WTC11 (cell line): ENCODE measurements at regions not wholly inside any gene's neighbourhood (a gene's known extent, or its start where the extent isn't known, plus 50 kb on each side); places are given as distances from the start of the nearest gene placed in this dataset.

Experiments
- ATAC-seq: fragments of 200-7000 bp; cut with Tn5 transposase; 2 replicates; pipeline ENCODE4 v1.10.0; 2021; ENCODE audit warnings: mild to moderate bottlenecking, moderate library complexity
- CTCF ChIA-PET: fragments of 300-600 bp; sonication (Branson Sonifier 250); formaldehyde crosslinking; loops from one replicate; lab custom pipeline; 2021; ENCODE audit warnings: antibody characterized with exemption; lab: Charles Lee
- POLR2A ChIA-PET: fragments of 350-600 bp; sonication (Branson Sonifier 250); formaldehyde crosslinking; loops from one replicate; lab custom pipeline; 2021; ENCODE audit warnings: antibody characterized with exemption; lab: Charles Lee
- DNase-seq: peaks from one replicate; pipeline ENCODE4 v3.0.0; 2021; ENCODE audit warnings: low spot score
- H3K27ac Mint-ChIP-seq: 2 replicates; pipeline ENCODE4 v1.8.0; 2021; ENCODE audit warnings: mixed read lengths
- H3K27me3 Mint-ChIP-seq: 2 replicates; pipeline ENCODE4 v1.8.0; 2021; ENCODE audit warnings: low read depth, mild to moderate bottlenecking, moderate library complexity, mixed read lengths
- H3K36me3 Mint-ChIP-seq: 2 replicates; pipeline ENCODE4 v1.8.0; 2021; ENCODE audit warnings: mixed read lengths
- H3K4me1 Mint-ChIP-seq: 2 replicates; pipeline ENCODE4 v1.8.0; 2022; ENCODE audit warnings: mixed read lengths
- H3K4me3 Mint-ChIP-seq: 2 replicates; pipeline ENCODE4 v1.8.0; 2021; ENCODE audit warnings: mild to moderate bottlenecking, moderate library complexity, mixed read lengths
- H3K9me3 Mint-ChIP-seq: 2 replicates; pipeline ENCODE4 v1.8.0; 2021; ENCODE audit warnings: mixed read lengths
- E2F1 ChIP-seq: sonication (generic); formaldehyde crosslinking; IDR thresholded peaks from 2 replicates; pipeline ENCODE4 v1.8.0; 2022; ENCODE audit warnings: mild to moderate bottlenecking, missing genetic modification reagents
- EMX1 ChIP-seq: fragments of 250-450 bp; sonication (Bioruptor Pico); IDR thresholded peaks from 2 replicates; pipeline ENCODE4 v1.8.0; 2021; ENCODE audit warnings: mild to moderate bottlenecking
- ETV6 ChIP-seq: sonication (generic); formaldehyde crosslinking; IDR thresholded peaks from 2 replicates; pipeline ENCODE4 v1.8.1; 2022; ENCODE audit warnings: mild to moderate bottlenecking, missing genetic modification reagents
- FOXJ3 ChIP-seq: sonication (generic); formaldehyde crosslinking; IDR thresholded peaks from 2 replicates; pipeline ENCODE4 v1.9.0; 2021; ENCODE audit warnings: missing genetic modification reagents, mild to moderate bottlenecking, borderline replicate concordance
- FOXP1 ChIP-seq: sonication (generic); formaldehyde crosslinking; IDR thresholded peaks from 2 replicates; pipeline ENCODE4 v1.8.0; 2022; ENCODE audit warnings: missing genetic modification reagents, mild to moderate bottlenecking, moderate library complexity, borderline replicate concordance
- GTF2I ChIP-seq: fragments of 250-450 bp; sonication (Bioruptor Pico); conservative IDR thresholded peaks from 2 replicates; pipeline ENCODE4 v1.4.0; 2021; ENCODE audit warnings: mild to moderate bottlenecking
- HMGXB4 ChIP-seq: sonication (generic); formaldehyde crosslinking; IDR thresholded peaks from 2 replicates; pipeline ENCODE4 v1.8.1; 2023; ENCODE audit warnings: mild to moderate bottlenecking, moderate library complexity, missing genetic modification reagents
- JAZF1 ChIP-seq: fragments of 250-450 bp; sonication (Bioruptor Pico); IDR thresholded peaks from 2 replicates; pipeline ENCODE4 v1.9.0; 2021; ENCODE audit warnings: moderate library complexity, mild to moderate bottlenecking, inconsistent platforms
- NR3C1 ChIP-seq: sonication (generic); formaldehyde crosslinking; conservative IDR thresholded peaks from 2 replicates; pipeline ENCODE4 v1.8.1; 2023; ENCODE audit warnings: low read depth, mild to moderate bottlenecking, missing genetic modification reagents
- SMAD3 ChIP-seq: sonication (generic); formaldehyde crosslinking; IDR thresholded peaks from 2 replicates; pipeline ENCODE4 v1.8.0; 2022; ENCODE audit warnings: missing genetic modification reagents, mild to moderate bottlenecking, borderline replicate concordance
- TCF7 ChIP-seq: sonication (generic); formaldehyde crosslinking; IDR thresholded peaks from 2 replicates; pipeline ENCODE4 v1.8.0; 2022; ENCODE audit warnings: mild to moderate bottlenecking, low read depth, missing genetic modification reagents, moderate library complexity
- TEAD4 ChIP-seq: sonication (generic); formaldehyde crosslinking; IDR thresholded peaks from 2 replicates; pipeline ENCODE4 v1.8.0; 2022; ENCODE audit warnings: mild to moderate bottlenecking, missing genetic modification reagents
- TP53 ChIP-seq: sonication (generic); formaldehyde crosslinking; IDR thresholded peaks from 2 replicates; pipeline ENCODE4 v1.8.1; 2023; ENCODE audit warnings: mild to moderate bottlenecking, missing genetic modification reagents
- ZBTB21 ChIP-seq: sonication (generic); formaldehyde crosslinking; IDR thresholded peaks from 2 replicates; pipeline ENCODE4 v1.8.1; 2023; ENCODE audit warnings: mild to moderate bottlenecking, missing genetic modification reagents, borderline replicate concordance
- ZNF416 ChIP-seq: fragments of 250-450 bp; sonication (Bioruptor Pico); IDR thresholded peaks from 2 replicates; pipeline ENCODE4 v1.9.0; 2021; ENCODE audit warnings: mild to moderate bottlenecking, inconsistent platforms
- ZNF423 ChIP-seq: fragments of 250-450 bp; sonication (Bioruptor Pico); IDR thresholded peaks from 2 replicates; pipeline ENCODE4 v2.1.2; 2022; ENCODE audit warnings: mild to moderate bottlenecking, moderate library complexity
- TF ChIP-seq, protein P1 (sequence below): sonication (generic); formaldehyde crosslinking; IDR thresholded peaks from 2 replicates; pipeline ENCODE4 v1.8.1; 2023; ENCODE audit warnings: mild to moderate bottlenecking, missing genetic modification reagents
- TF ChIP-seq, protein P2 (sequence below): sonication (generic); formaldehyde crosslinking; IDR thresholded peaks from 2 replicates; pipeline ENCODE4 v1.8.1; 2022; ENCODE audit warnings: mild to moderate bottlenecking, missing genetic modification reagents, moderate library complexity, borderline replicate concordance
- TF ChIP-seq, protein P3 (sequence below): sonication (generic); formaldehyde crosslinking; IDR thresholded peaks from 2 replicates; pipeline ENCODE4 v1.8.0; 2022; ENCODE audit warnings: mild to moderate bottlenecking, missing genetic modification reagents
- TF ChIP-seq, protein P4 (sequence below): sonication (generic); formaldehyde crosslinking; IDR thresholded peaks from 2 replicates; pipeline ENCODE4 v1.8.1; 2022; ENCODE audit warnings: missing genetic modification reagents, borderline replicate concordance

DNA sequence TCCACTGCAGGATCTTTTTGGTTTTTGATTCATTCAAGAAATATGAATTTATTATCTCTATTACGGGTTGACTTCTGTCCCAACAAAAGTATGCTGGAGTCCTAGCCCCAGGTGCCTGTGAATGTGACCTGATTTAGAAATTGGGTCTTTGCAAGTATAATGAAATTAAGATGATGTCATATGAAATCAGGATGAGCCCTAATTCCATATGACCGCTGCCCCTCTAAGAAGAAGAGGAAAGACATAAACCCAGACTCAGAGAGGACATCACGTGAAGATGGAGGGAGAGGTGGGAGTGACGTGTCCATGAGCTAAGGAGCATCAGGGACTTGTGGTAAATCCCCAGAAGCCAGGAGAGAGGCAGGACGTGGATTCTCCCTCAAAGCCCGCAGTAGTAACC is 287.1 kb downstream of the LPIN1 start (continued):
- TF ChIP-seq HMGXB4 (CRISPR knock-in tag) (no peak), NR3C1 (CRISPR knock-in tag) (no peak)

DNA sequence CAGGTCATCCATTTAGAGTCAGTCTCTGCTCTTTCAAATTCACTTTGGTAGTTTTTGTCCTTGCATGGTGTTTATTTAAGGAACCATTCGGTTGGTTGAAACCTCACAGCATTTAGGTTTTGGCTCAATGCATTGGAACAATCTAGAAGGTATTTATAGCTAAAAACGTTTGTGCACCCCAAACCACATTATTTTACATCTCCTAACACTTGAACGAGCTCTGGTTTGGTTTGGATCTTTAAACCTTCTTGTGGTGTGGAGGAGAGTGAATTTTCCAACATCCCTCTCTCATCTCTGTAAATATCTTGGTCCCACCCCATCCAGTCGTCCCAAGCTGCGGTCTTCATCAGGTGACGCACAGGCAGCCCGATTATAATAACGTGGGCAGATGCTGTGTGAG is 287.9 kb downstream of the LPIN1 start:
- CTCF ChIA-PET: no interaction called here
- Mint-ChIP-seq H3K27me3 (no peaks in the 10 kb centered on the region), H3K36me3 (no peaks in the 10 kb centered on the region; the same call in 1 of the 2 replicates), H3K4me3 (no peak overlapping the region), H3K4me1 (peaks cover 5% of the 10 kb centered on the region; the same call in 1 of the 2 replicates), H3K9me3 (peaks cover 12% of the 10 kb centered on the region; the same call in 1 of the 2 replicates), H3K27ac (no peak overlapping the region)
- no peak for DNase-seq
- POLR2A ChIA-PET: no interaction called here
- TF ChIP-seq ZBTB21 (CRISPR knock-in tag) (no peak), FOXP1 (no peak)
- TF ChIP-seq, protein P1, sequence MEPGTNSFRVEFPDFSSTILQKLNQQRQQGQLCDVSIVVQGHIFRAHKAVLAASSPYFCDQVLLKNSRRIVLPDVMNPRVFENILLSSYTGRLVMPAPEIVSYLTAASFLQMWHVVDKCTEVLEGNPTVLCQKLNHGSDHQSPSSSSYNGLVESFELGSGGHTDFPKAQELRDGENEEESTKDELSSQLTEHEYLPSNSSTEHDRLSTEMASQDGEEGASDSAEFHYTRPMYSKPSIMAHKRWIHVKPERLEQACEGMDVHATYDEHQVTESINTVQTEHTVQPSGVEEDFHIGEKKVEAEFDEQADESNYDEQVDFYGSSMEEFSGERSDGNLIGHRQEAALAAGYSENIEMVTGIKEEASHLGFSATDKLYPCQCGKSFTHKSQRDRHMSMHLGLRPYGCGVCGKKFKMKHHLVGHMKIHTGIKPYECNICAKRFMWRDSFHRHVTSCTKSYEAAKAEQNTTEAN (CRISPR knock-in tag): no peak
- TF ChIP-seq, all 79 proteins: peak for 0
- no peak for ATAC-seq

DNA sequence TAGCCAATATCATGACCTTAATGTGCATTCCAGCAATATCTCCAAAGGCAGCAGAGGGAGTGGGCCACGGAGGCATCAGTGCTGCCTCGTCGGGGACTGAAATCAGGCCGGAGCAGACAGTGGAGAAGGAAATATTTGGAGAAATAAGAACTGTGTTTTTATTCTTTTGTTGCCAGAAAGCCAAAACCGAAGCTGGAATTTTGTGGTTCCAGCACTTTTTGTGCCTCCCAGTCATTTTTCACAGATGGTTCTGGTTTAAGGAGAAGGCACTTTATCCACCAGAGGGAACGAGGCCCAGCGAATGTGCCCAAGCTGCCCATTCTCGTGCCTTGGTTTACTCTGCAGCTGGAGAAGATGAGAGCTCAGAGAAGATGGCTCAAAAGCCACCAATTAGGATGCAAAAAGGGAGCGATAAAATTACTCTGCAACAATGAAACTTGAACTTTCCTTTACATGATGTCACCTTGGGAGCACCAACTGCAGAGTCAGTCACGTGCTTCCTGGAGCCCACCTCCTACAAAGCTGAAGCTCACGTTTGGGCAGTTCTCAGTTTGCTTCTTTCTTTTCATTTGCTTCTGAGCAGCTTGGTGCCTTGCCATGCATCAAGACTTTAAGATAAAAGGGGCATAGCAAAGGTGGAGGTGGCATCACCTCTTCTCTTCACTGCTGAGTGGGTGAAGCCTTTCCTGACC is 288.7 kb downstream of the LPIN1 start:
- ChIA-PET POLR2A (no interaction called here), CTCF (no interaction called here)
- H3K4me3 Mint-ChIP-seq: no peak overlapping the region
- H3K36me3 Mint-ChIP-seq: no peaks in the 10 kb centered on the region; the same call in 1 of the 2 replicates
- H3K27me3 Mint-ChIP-seq: no peaks in the 10 kb centered on the region
- H3K4me1 Mint-ChIP-seq: peaks cover 5% of the 10 kb centered on the region; the same call in 1 of the 2 replicates
- no peak overlapping the region for H3K27ac Mint-ChIP-seq
- TF ChIP-seq, protein P2, sequence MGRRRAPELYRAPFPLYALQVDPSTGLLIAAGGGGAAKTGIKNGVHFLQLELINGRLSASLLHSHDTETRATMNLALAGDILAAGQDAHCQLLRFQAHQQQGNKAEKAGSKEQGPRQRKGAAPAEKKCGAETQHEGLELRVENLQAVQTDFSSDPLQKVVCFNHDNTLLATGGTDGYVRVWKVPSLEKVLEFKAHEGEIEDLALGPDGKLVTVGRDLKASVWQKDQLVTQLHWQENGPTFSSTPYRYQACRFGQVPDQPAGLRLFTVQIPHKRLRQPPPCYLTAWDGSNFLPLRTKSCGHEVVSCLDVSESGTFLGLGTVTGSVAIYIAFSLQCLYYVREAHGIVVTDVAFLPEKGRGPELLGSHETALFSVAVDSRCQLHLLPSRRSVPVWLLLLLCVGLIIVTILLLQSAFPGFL: no peak
- no peak for TF ChIP-seq ETV6 (CRISPR knock-in tag)
- TF ChIP-seq SMAD3 (CRISPR knock-in tag): no peak
- TF ChIP-seq, protein P3, sequence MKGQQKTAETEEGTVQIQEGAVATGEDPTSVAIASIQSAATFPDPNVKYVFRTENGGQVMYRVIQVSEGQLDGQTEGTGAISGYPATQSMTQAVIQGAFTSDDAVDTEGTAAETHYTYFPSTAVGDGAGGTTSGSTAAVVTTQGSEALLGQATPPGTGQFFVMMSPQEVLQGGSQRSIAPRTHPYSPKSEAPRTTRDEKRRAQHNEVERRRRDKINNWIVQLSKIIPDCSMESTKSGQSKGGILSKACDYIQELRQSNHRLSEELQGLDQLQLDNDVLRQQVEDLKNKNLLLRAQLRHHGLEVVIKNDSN (CRISPR knock-in tag): no peak
- TF ChIP-seq TCF7 (CRISPR knock-in tag): no peak
- TF ChIP-seq ZNF416 (CRISPR knock-in tag): no peak
- TF ChIP-seq GTF2I: no peak
- TF ChIP-seq TEAD4 (CRISPR knock-in tag): no peak
- no peak for TF ChIP-seq EMX1 (CRISPR knock-in tag)
- TF ChIP-seq, all 79 proteins: peak for 0
- ATAC-seq (no peak), DNase-seq (no peak)
- peaks cover 12% of the 10 kb centered on the region; the same call in 1 of the 2 replicates for H3K9me3 Mint-ChIP-seq

GRCh38 chr2:12035956-12036639 is 289.7 kb downstream of the LPIN1 start:
- Mint-ChIP-seq H3K27ac (no peak overlapping the region), H3K4me3 (no peak overlapping the region), H3K27me3 (no peaks in the 10 kb centered on the region), H3K9me3 (peaks cover 10% of the 10 kb centered on the region; the same call in 1 of the 2 replicates), H3K36me3 (no peaks in the 10 kb centered on the region; the same call in 1 of the 2 replicates), H3K4me1 (peaks cover 5% of the 10 kb centered on the region; the same call in 1 of the 2 replicates)
- ChIA-PET CTCF (no interaction called here), POLR2A (no interaction called here)
- no peak for DNase-seq
- ATAC-seq: no peak
- TF ChIP-seq E2F1 (CRISPR knock-in tag) (no peak), ZNF423 (CRISPR knock-in tag) (no peak), FOXJ3 (CRISPR knock-in tag) (no peak), TCF7 (CRISPR knock-in tag) (no peak), TP53 (CRISPR knock-in tag) (no peak), JAZF1 (CRISPR knock-in tag) (no peak)
- TF ChIP-seq, protein P2: no peak
- TF ChIP-seq, protein P4, sequence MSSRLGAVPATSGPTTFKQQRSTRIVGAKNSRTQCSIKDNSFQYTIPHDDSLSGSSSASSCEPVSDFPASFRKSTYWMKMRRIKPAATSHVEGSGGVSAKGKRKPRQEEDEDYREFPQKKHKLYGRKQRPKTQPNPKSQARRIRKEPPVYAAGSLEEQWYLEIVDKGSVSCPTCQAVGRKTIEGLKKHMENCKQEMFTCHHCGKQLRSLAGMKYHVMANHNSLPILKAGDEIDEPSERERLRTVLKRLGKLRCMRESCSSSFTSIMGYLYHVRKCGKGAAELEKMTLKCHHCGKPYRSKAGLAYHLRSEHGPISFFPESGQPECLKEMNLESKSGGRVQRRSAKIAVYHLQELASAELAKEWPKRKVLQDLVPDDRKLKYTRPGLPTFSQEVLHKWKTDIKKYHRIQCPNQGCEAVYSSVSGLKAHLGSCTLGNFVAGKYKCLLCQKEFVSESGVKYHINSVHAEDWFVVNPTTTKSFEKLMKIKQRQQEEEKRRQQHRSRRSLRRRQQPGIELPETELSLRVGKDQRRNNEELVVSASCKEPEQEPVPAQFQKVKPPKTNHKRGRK (CRISPR knock-in tag): no peak
